ENCODE measurements at regions not wholly inside any gene's neighbourhood (a gene's known extent, or its start where the extent isn't known, plus 50 kb on each side); places are given as distances from the start of the nearest gene placed in this dataset.
"Not testable (repeated sequence)": the region's sequence is repeated elsewhere in the genome, so short reads cannot be mapped to it uniquely, and the experiment has no call there.

GRCh38 chr13:94822356-94822755 is 110.0 kb upstream of the SOX21 start:
- DNase-seq (ENCODE audit: low read depth, low spot score), result no peak

- DNase-seq (ENCODE audit: low read depth, low spot score), result no peak
Measured at GRCh38 chr13:94816256-94816655, 103.9 kb upstream of the SOX21 start.

DNA sequence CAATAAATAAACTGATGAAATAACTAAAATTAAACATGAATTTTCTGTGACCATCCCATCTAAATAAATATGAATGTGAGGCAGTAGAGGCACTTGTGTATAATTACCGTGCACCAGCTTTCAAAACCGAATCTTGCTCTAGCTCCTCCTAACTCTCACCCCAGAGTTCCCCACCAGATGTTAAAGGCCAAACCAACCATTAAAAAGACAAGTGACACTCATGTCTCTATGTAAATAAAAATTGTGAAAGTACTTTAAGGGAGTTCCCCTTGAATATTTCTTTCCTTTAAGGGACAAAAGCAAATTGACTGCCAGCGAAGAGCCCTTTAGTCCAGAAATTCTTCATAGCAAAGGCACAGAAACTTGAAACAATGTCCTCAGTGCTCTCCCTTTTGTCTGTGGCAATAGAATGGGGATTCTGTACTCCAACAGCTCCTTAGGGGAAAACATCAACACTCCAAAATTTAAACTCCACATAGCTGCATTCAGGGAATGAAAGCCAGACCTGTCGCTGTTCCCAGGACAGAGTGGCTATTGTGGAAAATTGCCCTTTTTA is 101.7 kb upstream of the SOX21 start:
- DNase-seq (ENCODE audit: low read depth, low spot score), result no peak

GRCh38 chr13:94811753-94812152 is 99.4 kb upstream of the SOX21 start:
- no peak for DNase-seq (ENCODE audit: low read depth, low spot score)

DNA sequence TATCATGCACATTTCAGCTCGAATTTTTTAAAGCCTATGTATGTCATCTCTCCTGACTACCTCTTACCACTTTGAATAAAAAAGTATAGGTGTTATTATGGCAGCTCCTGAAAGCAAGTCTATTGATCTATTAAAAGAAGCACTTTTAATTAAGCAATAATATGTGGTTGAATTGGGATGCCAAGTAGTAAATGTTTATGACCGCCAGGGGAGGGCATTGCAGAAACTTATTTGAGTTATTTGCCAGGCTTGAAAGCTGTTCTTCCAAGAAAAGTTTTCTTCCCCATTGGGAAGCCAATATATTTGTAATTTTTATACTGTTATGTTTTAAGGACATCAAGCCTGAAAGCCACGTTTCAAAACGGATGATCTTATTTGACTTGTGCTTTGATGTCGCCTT is 88.1 kb upstream of the SOX21 start:
- no peak for DNase-seq (ENCODE audit: low read depth, low spot score)

DNA sequence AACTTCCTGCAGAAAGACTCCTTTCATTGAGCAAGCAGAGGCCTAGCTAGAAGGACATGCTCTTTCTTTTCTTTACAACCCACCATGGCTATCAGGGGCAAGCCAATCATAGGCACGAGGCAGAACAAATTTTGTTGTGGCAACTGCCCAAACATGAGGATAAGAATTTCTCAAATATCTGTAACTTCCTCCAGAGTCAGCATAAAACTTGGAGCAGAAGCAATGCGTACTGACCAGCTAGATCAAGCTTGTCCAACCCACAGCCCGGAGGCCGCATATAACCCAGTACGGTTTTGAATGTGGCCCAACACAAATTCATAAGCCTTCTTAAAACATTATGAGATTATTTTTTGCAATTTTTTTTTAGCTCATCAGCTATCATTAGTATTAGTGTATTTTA is 87.0 kb upstream of the SOX21 start:
- no peak for DNase-seq (ENCODE audit: low read depth, low spot score)

- DNase-seq (ENCODE audit: low read depth, low spot score), result no peak
Measured at GRCh38 chr13:94798738-94799137, 86.4 kb upstream of the SOX21 start.

DNA sequence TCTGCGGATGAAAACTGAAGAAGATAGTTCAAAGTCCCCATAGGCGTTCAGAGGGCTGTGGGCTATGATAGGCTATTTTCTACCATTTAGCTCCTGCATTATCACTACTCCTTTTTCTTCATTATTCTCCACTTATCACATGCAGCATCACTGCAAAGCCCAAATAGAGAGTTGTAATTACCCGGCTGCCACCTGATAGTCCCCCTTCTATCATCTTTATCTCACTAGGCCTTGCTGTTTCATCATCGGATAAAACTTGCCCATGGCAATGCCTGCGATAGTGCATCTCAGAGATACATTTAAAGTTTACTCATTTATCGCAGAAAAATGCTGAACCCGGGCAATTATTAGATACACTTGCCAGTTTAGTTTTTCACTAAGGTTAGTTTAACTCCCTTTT is 82.9 kb upstream of the SOX21 start:
- no peak for DNase-seq (ENCODE audit: low read depth, low spot score)

- DNase-seq (ENCODE audit: low read depth, low spot score), result not testable (repeated sequence)
Measured at GRCh38 chr13:94786246-94786645, 73.9 kb upstream of the SOX21 start.

GRCh38 chr13:94784066-94784465 is 71.7 kb upstream of the SOX21 start:
- DNase-seq (ENCODE audit: low read depth, low spot score), result peak; percentile 80

DNA sequence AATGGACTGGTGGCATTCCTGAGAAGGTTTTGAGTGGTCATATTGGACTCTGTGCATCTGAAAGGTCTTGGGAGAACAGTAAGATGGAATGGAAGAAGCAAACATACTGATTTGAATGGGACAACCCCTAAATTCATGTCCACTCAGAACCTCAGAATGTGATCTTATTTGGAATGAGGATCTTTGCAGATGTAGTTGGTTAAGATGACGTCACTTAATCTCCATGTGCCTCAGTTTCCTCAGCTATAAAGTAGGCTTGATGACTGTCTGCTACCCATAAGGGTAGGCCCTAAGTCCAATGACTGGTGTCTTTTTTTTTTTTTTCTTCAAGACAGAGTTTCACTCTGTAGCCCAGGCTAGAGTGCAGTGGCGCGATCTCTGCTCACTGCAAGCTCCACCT is 71.1 kb upstream of the SOX21 start:
- DNase-seq (ENCODE audit: low read depth, low spot score), result no peak

DNA sequence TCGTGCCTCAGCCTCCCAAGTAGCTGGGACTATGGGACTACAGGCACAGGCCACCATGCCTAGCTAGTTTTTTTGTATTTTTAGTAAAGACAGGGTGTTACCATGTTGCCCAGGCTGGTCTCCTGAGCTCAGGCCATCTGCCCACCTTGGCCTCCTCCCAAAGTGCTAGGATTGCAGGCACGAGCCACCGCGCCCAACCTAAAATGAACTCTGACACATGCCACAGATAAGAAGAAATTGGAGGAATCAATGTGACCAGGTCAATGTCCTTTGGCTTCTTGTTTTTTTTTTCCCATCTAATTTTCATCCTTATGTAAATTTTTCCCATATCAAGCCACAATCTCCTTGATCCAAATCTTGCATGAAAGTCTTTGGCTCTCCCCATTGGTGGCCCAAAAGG is 68.1 kb upstream of the SOX21 start:
- DNase-seq (ENCODE audit: low read depth, low spot score), result no peak

GRCh38 chr13:94778986-94779385 is 66.6 kb upstream of the SOX21 start:
- no peak for DNase-seq (ENCODE audit: low read depth, low spot score)

- no peak for DNase-seq (ENCODE audit: low read depth, low spot score)
Measured at GRCh38 chr13:94778585-94778984, 66.2 kb upstream of the SOX21 start.

DNA sequence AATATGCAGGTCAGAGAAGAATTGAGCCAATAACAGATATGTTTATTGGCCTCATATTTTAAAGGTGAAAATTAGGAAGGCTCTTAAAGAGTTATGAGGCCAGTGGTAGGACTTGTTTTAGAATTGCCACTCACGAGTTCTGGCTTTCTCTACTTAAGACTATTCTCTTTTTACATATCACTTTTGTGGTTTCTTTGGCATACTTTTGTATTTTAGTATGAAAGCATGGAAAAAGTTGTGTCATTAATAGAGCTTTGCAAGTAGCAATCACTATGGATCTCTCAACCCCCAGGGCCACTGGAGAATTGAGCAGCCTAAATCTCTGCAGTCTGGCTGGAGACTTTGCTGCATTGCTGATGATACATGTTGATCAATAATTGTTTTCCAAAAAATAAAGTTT is 64.6 kb upstream of the SOX21 start:
- no peak for DNase-seq (ENCODE audit: low read depth, low spot score)

DNA sequence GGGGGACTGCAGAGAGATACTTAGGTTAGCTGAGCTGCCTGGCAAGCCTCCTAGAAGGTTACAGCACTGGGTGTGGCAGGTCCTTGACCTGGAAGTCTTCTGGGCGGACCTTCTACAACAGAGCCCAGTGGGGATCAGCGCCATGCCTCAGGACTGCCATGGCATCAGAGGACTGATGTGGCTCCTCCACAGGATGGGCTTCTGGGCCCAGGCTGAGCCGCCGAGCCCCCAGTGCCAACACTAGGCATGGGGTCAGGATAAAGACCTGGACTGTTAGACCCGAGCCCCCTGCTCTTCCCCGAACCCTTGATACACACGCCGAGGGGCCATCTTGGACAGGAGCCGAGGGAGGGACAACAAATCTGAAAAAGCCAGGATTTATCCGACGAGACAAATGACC is 64.0 kb upstream of the SOX21 start:
- DNase-seq (ENCODE audit: low read depth, low spot score), result no peak

DNA sequence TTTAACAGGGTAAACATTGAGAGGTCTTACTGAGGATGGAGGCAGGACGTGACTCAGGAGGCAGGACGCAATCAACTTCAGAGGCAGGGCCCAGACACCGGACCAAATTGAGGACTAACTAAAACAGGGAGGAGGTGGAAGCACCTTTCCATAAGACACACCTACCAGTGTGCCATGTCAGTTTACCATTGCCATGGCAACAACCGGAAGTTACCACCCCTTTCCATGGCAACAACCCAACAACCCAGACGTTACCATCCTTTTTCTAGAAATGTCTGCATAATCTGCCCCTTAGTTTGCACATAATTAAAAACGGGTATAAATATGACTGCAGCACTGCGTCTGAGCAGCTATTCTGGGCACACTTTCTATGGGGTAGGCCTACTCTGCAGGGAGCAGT is 53.5 kb upstream of the SOX21 start:
- DNase-seq (ENCODE audit: low read depth, low spot score), result no peak

GRCh38 chr13:94764576-94765321 is 52.4 kb upstream of the SOX21 start:
- peak; percentile 87 for DNase-seq (ENCODE audit: low read depth, low spot score)
